ENCODE measurements at regions not wholly inside any gene's neighbourhood (a gene's known extent, or its start where the extent isn't known, plus 50 kb on each side); places are given as distances from the start of the nearest gene placed in this dataset.

GRCh38 chr3:22475665-22476240 is 724.7 kb upstream of the ZNF385D start:
- DNase-seq (ENCODE audit: extremely low read depth in 1 of 11, low read depth in 9 of 11, low spot score in 4 of 11) = no peak

GRCh38 chr3:22476976-22477375 is 726.0 kb upstream of the ZNF385D start:
- DNase-seq (ENCODE audit: extremely low read depth in 1 of 11, low read depth in 9 of 11, low spot score in 4 of 11) = no peak

- DNase-seq (ENCODE audit: extremely low read depth in 1 of 11, low read depth in 9 of 11, low spot score in 4 of 11) = no peak
Observed at GRCh38 chr3:22485954-22486353, 717.2 kb upstream of the UBE2E2 start.

- DNase-seq (ENCODE audit: extremely low read depth in 1 of 11, low read depth in 9 of 11, low spot score in 4 of 11) = no peak
Observed at GRCh38 chr3:22490747-22491146, 712.4 kb upstream of the UBE2E2 start.

- no peak for DNase-seq (ENCODE audit: extremely low read depth in 1 of 11, low read depth in 9 of 11, low spot score in 4 of 11)
Observed at GRCh38 chr3:22491344-22491743, 711.8 kb upstream of the UBE2E2 start.

- DNase-seq (ENCODE audit: extremely low read depth in 1 of 11, low read depth in 9 of 11, low spot score in 4 of 11) = no peak
Observed at GRCh38 chr3:22492342-22492741, 710.8 kb upstream of the UBE2E2 start.

- DNase-seq (ENCODE audit: extremely low read depth in 1 of 11, low read depth in 9 of 11, low spot score in 4 of 11) = no peak
Observed at GRCh38 chr3:22495241-22495640, 707.9 kb upstream of the UBE2E2 start.

GRCh38 chr3:22495791-22496190 is 707.3 kb upstream of the UBE2E2 start:
- no peak for DNase-seq (ENCODE audit: extremely low read depth in 1 of 11, low read depth in 9 of 11, low spot score in 4 of 11)

- DNase-seq (ENCODE audit: extremely low read depth in 1 of 11, low read depth in 9 of 11, low spot score in 4 of 11) = no peak
Observed at GRCh38 chr3:22496641-22497040, 706.5 kb upstream of the UBE2E2 start.

GRCh38 chr3:22506871-22507270 is 696.3 kb upstream of the UBE2E2 start:
- DNase-seq (ENCODE audit: extremely low read depth in 1 of 11, low read depth in 9 of 11, low spot score in 4 of 11) = no peak

- DNase-seq (ENCODE audit: extremely low read depth in 1 of 11, low read depth in 9 of 11, low spot score in 4 of 11) = no peak
Observed at GRCh38 chr3:22507709-22508108, 695.4 kb upstream of the UBE2E2 start.

GRCh38 chr3:22523925-22524324 is 679.2 kb upstream of the UBE2E2 start:
- no peak for DNase-seq (ENCODE audit: extremely low read depth in 1 of 11, low read depth in 9 of 11, low spot score in 4 of 11)

GRCh38 chr3:22526266-22526837 is 676.8 kb upstream of the UBE2E2 start:
- DNase-seq (ENCODE audit: extremely low read depth in 1 of 11, low read depth in 9 of 11, low spot score in 4 of 11) = no peak

GRCh38 chr3:22536541-22536940 is 666.6 kb upstream of the UBE2E2 start:
- no peak for DNase-seq (ENCODE audit: extremely low read depth in 1 of 11, low read depth in 9 of 11, low spot score in 4 of 11)

- DNase-seq (ENCODE audit: extremely low read depth in 1 of 11, low read depth in 9 of 11, low spot score in 4 of 11) = no peak
Observed at GRCh38 chr3:22537560-22537959, 665.6 kb upstream of the UBE2E2 start.

GRCh38 chr3:22542311-22542710 is 660.8 kb upstream of the UBE2E2 start:
- DNase-seq (ENCODE audit: extremely low read depth in 1 of 11, low read depth in 9 of 11, low spot score in 4 of 11) = no peak

GRCh38 chr3:22555753-22556435 is 647.2 kb upstream of the UBE2E2 start:
- no peak for DNase-seq (ENCODE audit: extremely low read depth in 1 of 11, low read depth in 9 of 11, low spot score in 4 of 11)

GRCh38 chr3:22565393-22565792 is 637.7 kb upstream of the UBE2E2 start:
- no peak for DNase-seq (ENCODE audit: extremely low read depth in 1 of 11, low read depth in 9 of 11, low spot score in 4 of 11)

- no peak for DNase-seq (ENCODE audit: extremely low read depth in 1 of 11, low read depth in 9 of 11, low spot score in 4 of 11)
Observed at GRCh38 chr3:22568285-22568684, 634.8 kb upstream of the UBE2E2 start.

GRCh38 chr3:22569570-22569969 is 633.6 kb upstream of the UBE2E2 start:
- no peak for DNase-seq (ENCODE audit: extremely low read depth in 1 of 11, low read depth in 9 of 11, low spot score in 4 of 11)

GRCh38 chr3:22581007-22581406 is 622.1 kb upstream of the UBE2E2 start:
- no peak for DNase-seq (ENCODE audit: extremely low read depth in 1 of 11, low read depth in 9 of 11, low spot score in 4 of 11)
